BLaER1 treated with 17β-estradiol and CSF1 and Interleukin-3, amounts not matched to agents 10 nM and 100 nM (cell line): ENCODE measurements at regions not wholly inside any gene's neighbourhood (a gene's known extent, or its start where the extent isn't known, plus 50 kb on each side); places are given as distances from the start of the nearest gene placed in this dataset.
A peak's percentile ranks its signal among the peaks of the same experiment; 100 is the strongest.

Source experiments
- H3K27ac ChIP-seq, 11 experiments: shearing (Covaris generic); formaldehyde crosslinking; 2 replicates each; pipeline ENCODE4 v1.8.1; 2022
- H3K27me3 ChIP-seq, 11 experiments: shearing (Covaris generic); formaldehyde crosslinking; 2 replicates each; pipeline ENCODE4 v1.8.1; 2022
- H3K36me3 ChIP-seq, 11 experiments: shearing (Covaris generic); formaldehyde crosslinking; 2 replicates each; pipeline ENCODE4 v1.8.1; 2022
- H3K4me1 ChIP-seq, 10 experiments: shearing (Covaris generic); formaldehyde crosslinking; 2 replicates each; pipeline ENCODE4 v1.8.1; 2022
- H3K4me2 ChIP-seq, 11 experiments: shearing (Covaris generic); formaldehyde crosslinking; 2 replicates each; pipeline ENCODE4 v1.8.1; 2022
- H3K4me3 ChIP-seq, 10 experiments: shearing (Covaris generic); formaldehyde crosslinking; 2 replicates each; pipeline ENCODE4 v1.8.1; 2022
- H3K9ac ChIP-seq, 11 experiments: shearing (Covaris generic); formaldehyde crosslinking; 2 replicates each; pipeline ENCODE4 v1.8.1; 2022
- H3K9me3 ChIP-seq, 11 experiments: shearing (Covaris generic); formaldehyde crosslinking; replicated peaks in 1 of 11; 2 replicates each; pipeline ENCODE4 v1.8.1; 2022
- H4K20me1 ChIP-seq, 11 experiments: shearing (Covaris generic); formaldehyde crosslinking; 2 replicates each; pipeline ENCODE4 v1.8.1; 2022
- Cebpa-rat ChIP-seq, 11 experiments: shearing (Covaris generic); IDR thresholded peaks; 2 replicates each; pipeline ENCODE4 v1.8.1; 2022

- H3K27me3 ChIP-seq, result no peaks in the 10 kb centered on the region
- no peak overlapping the region for H3K4me2 ChIP-seq
- H3K4me1 ChIP-seq, result peaks cover 0 to 8% (median 0%) of the 10 kb centered on the region in 10 experiments; a peak in 2 of 20 replicates
- no peaks in the 10 kb centered on the region for H3K36me3 ChIP-seq
- no peak for TF ChIP-seq Cebpa-rat (IDR thresholded peaks at IDR 0.05)
- no peak overlapping the region for H3K27ac ChIP-seq
- no peak overlapping the region for H3K4me3 ChIP-seq
- no peak overlapping the region for H3K9ac ChIP-seq
- peaks cover 0 to 22% (median 3%) of the 10 kb centered on the region in 11 experiments; a peak in 7 of 22 replicates for H3K9me3 ChIP-seq
- no peaks in the 10 kb centered on the region for H4K20me1 ChIP-seq
Observed at GRCh38 chr9:2332663-2333062, 288.9 kb upstream of the VLDLR start.

- H3K4me1 ChIP-seq, result peaks cover 0 to 8% (median 0%) of the 10 kb centered on the region in 10 experiments; a peak in 2 of 20 replicates
- no peaks in the 10 kb centered on the region for H4K20me1 ChIP-seq
- no peak overlapping the region for H3K4me3 ChIP-seq
- no peak overlapping the region for H3K9ac ChIP-seq
- no peaks in the 10 kb centered on the region for H3K27me3 ChIP-seq
- H3K36me3 ChIP-seq, result no peaks in the 10 kb centered on the region
- no peak overlapping the region for H3K27ac ChIP-seq
- H3K4me2 ChIP-seq, result peak overlapping the region in 2 of 11 experiments; percentile 25 to 34; a peak in 2 of 22 replicates
- H3K9me3 ChIP-seq, result peaks cover 0 to 21% (median 3%) of the 10 kb centered on the region in 11 experiments; a peak in 7 of 22 replicates
- TF ChIP-seq Cebpa-rat (IDR thresholded peaks at IDR 0.05), result no peak
Observed at GRCh38 chr9:2335260-2335659, 286.3 kb upstream of the VLDLR start.

- Histone ChIP-seq H4K20me1 (no peaks in the 10 kb centered on the region), H3K36me3 (no peaks in the 10 kb centered on the region), H3K9ac (no peak overlapping the region), H3K4me3 (no peak overlapping the region), H3K4me1 (peaks cover 0 to 8% (median 0%) of the 10 kb centered on the region in 10 experiments; a peak in 2 of 20 replicates), H3K9me3 (peaks cover 0 to 17% (median 0%) of the 10 kb centered on the region in 11 experiments; a peak in 4 of 22 replicates), H3K27me3 (no peaks in the 10 kb centered on the region), H3K4me2 (no peak overlapping the region), H3K27ac (no peak overlapping the region)
- TF ChIP-seq Cebpa-rat (IDR thresholded peaks at IDR 0.05), result no peak
Observed at GRCh38 chr9:2336055-2336454, 285.5 kb upstream of the VLDLR start.

GRCh38 chr9:2337131-2337530 lies 284.5 kb upstream of the VLDLR start:
- no peak for TF ChIP-seq Cebpa-rat (IDR thresholded peaks at IDR 0.05)
- no peak overlapping the region for H3K4me2 ChIP-seq
- no peaks in the 10 kb centered on the region for H3K27me3 ChIP-seq
- H3K36me3 ChIP-seq, result no peaks in the 10 kb centered on the region
- H3K9ac ChIP-seq, result no peak overlapping the region
- H3K4me3 ChIP-seq, result no peak overlapping the region
- no peaks in the 10 kb centered on the region for H4K20me1 ChIP-seq
- peaks cover 0 to 18% (median 4%) of the 10 kb centered on the region in 11 experiments; a peak in 4 of 22 replicates for H3K9me3 ChIP-seq
- peaks cover 0 to 8% (median 0%) of the 10 kb centered on the region in 10 experiments; a peak in 2 of 20 replicates for H3K4me1 ChIP-seq
- no peak overlapping the region for H3K27ac ChIP-seq

GRCh38 chr9:2337627-2338026 lies 284.0 kb upstream of the VLDLR start:
- Histone ChIP-seq H3K4me2 (no peak overlapping the region), H3K27me3 (no peaks in the 10 kb centered on the region), H3K36me3 (no peaks in the 10 kb centered on the region), H3K4me1 (peaks cover 0 to 8% (median 0%) of the 10 kb centered on the region in 10 experiments; a peak in 2 of 20 replicates), H3K9ac (no peak overlapping the region), H3K9me3 (peaks cover 0 to 21% (median 6%) of the 10 kb centered on the region in 11 experiments; a peak in 6 of 22 replicates), H3K27ac (no peak overlapping the region), H4K20me1 (no peaks in the 10 kb centered on the region), H3K4me3 (no peak overlapping the region)
- no peak for TF ChIP-seq Cebpa-rat (IDR thresholded peaks at IDR 0.05)

GRCh38 chr9:2338777-2339365 lies 282.7 kb upstream of the VLDLR start:
- H3K4me2 ChIP-seq, result no peak overlapping the region
- TF ChIP-seq Cebpa-rat (IDR thresholded peaks at IDR 0.05), result no peak
- no peak overlapping the region for H3K9ac ChIP-seq
- H3K27ac ChIP-seq, result no peak overlapping the region
- H3K27me3 ChIP-seq, result no peaks in the 10 kb centered on the region
- no peaks in the 10 kb centered on the region for H4K20me1 ChIP-seq
- peaks cover 0 to 8% (median 0%) of the 10 kb centered on the region in 10 experiments; a peak in 2 of 20 replicates for H3K4me1 ChIP-seq
- H3K4me3 ChIP-seq, result no peak overlapping the region
- H3K36me3 ChIP-seq, result no peaks in the 10 kb centered on the region
- H3K9me3 ChIP-seq, result peaks cover 0 to 24% (median 8%) of the 10 kb centered on the region in 11 experiments; a peak in 9 of 22 replicates

GRCh38 chr9:2339416-2339815 lies 282.2 kb upstream of the VLDLR start:
- Histone ChIP-seq H3K4me3 (no peak overlapping the region), H3K27ac (no peak overlapping the region), H3K9me3 (peaks cover 0 to 25% (median 10%) of the 10 kb centered on the region in 11 experiments; a peak in 9 of 22 replicates), H3K4me2 (no peak overlapping the region), H4K20me1 (no peaks in the 10 kb centered on the region), H3K27me3 (no peaks in the 10 kb centered on the region), H3K4me1 (peaks cover 0 to 8% (median 0%) of the 10 kb centered on the region in 10 experiments; a peak in 2 of 20 replicates), H3K36me3 (no peaks in the 10 kb centered on the region), H3K9ac (no peak overlapping the region)
- TF ChIP-seq Cebpa-rat (IDR thresholded peaks at IDR 0.05), result no peak

GRCh38 chr9:2340046-2340760 lies 281.4 kb upstream of the VLDLR start:
- Histone ChIP-seq H3K4me1 (peaks cover 0 to 3% (median 0%) of the 10 kb centered on the region in 10 experiments; a peak in 2 of 20 replicates), H4K20me1 (no peaks in the 10 kb centered on the region), H3K9ac (no peak overlapping the region), H3K9me3 (peaks cover 0 to 25% (median 10%) of the 10 kb centered on the region in 11 experiments; a peak in 9 of 22 replicates), H3K36me3 (no peaks in the 10 kb centered on the region), H3K27ac (no peak overlapping the region), H3K4me3 (no peak overlapping the region), H3K27me3 (no peaks in the 10 kb centered on the region), H3K4me2 (no peak overlapping the region)
- no peak for TF ChIP-seq Cebpa-rat (IDR thresholded peaks at IDR 0.05)

- peaks cover 0 to 25% (median 11%) of the 10 kb centered on the region in 11 experiments; a peak in 10 of 22 replicates for H3K9me3 ChIP-seq
- TF ChIP-seq Cebpa-rat (IDR thresholded peaks at IDR 0.05), result no peak
- no peaks in the 10 kb centered on the region for H3K4me1 ChIP-seq
- no peak overlapping the region for H3K4me3 ChIP-seq
- no peaks in the 10 kb centered on the region for H3K36me3 ChIP-seq
- no peak overlapping the region for H3K9ac ChIP-seq
- no peaks in the 10 kb centered on the region for H4K20me1 ChIP-seq
- H3K27ac ChIP-seq, result no peak overlapping the region
- no peaks in the 10 kb centered on the region for H3K27me3 ChIP-seq
- no peak overlapping the region for H3K4me2 ChIP-seq
Observed at GRCh38 chr9:2341126-2341525, 280.5 kb upstream of the VLDLR start.
